ENCODE measurements at regions not wholly inside any gene's neighbourhood (a gene's known extent, or its start where the extent isn't known, plus 50 kb on each side); places are given as distances from the start of the nearest gene placed in this dataset.

DNA sequence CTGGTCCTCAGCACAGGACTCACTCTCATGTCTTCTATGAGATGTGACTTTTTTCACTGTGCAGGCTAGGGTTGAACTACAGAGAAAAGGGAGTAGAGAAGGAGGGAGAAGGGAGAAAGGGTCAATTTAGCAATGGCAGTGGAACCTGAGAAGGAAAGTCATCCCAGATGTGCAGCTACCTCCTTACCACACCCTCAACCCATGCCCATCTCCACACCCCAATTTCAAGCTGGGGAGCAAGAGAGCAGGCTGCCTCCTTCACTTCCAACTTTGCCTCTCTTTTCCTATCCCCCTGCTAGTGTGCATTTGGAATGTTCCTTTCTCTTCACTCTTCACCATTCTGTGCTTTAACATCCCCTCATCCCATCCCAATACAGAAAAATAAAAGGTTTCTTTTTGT lies 163.5 kb upstream of the MAP3K1 start:
- no peak for TF ChIP-seq GATA3 (IDR thresholded peaks at IDR 0.05; ENCODE audit: low read depth, low read length)
- no peak for TF ChIP-seq GATA2 (IDR thresholded peaks at IDR 0.05; ENCODE audit: low read depth, low read length)

All from SH-SY5Y (cell line).